ENCODE measurements at regions not wholly inside any gene's neighbourhood (a gene's known extent, or its start where the extent isn't known, plus 50 kb on each side); places are given as distances from the start of the nearest gene placed in this dataset.
"Not testable (repeated sequence)": the region's sequence is repeated elsewhere in the genome, so short reads cannot be mapped to it uniquely, and the experiment has no call there.

DNA sequence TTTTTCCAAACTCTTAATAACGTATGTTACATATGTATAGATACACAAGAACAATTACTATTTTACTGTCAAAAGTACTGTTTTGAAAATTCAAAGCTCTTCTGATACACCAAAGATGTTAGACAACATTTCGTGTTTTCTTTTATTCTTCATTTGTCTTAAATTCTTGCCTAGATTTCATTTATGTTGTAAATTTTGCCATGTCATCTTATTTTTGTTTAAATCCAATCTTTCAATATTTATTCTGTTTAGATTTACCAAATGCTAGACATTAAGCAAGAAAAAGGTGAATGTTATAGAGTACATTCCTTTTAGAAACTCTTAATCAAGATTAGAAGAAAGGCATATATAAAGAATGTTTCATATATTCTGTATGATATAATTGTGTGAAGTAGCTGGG is 876.9 kb downstream of the KCNT2 start:
- H3K27ac Mint-ChIP-seq: no peak overlapping the region
- peaks cover 2% of the 10 kb centered on the region for H3K27me3 Mint-ChIP-seq

DNA sequence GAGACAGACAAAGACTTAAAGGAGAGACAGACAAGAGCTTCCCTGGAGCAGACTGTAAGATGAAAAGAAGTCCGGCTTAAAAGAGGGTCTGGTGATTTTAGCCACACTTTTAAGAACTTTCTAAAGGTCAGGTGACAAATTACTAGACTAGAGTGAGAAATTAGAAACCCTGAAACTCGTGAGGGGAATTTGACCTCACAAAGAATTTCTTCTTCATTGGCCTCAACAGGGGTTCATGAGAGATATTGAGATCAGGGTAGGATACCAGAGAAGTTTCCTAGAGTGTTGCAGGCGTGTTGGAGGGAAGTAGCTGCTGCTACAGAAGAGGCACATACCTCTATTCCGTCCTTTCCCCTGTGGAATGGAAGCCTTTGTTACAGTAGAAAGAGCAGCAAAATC is 884.4 kb downstream of the KCNT2 start:
- no peak overlapping the region for H3K27ac Mint-ChIP-seq
- no peaks in the 10 kb centered on the region for H3K36me3 Mint-ChIP-seq
- H3K9me3 Mint-ChIP-seq: peaks cover 0 to 4% (median 2%) of the 10 kb centered on the region in 3 donors
- no peaks in the 10 kb centered on the region for H3K4me1 Mint-ChIP-seq
- no peak overlapping the region for H3K4me3 Mint-ChIP-seq
- no peaks in the 10 kb centered on the region for H3K27me3 Mint-ChIP-seq

More for the DNA sequence above, 876.9 kb downstream of the KCNT2 start:
- H3K4me3 Mint-ChIP-seq: no peak overlapping the region
- no peaks in the 10 kb centered on the region for H3K4me1 Mint-ChIP-seq
- no peaks in the 10 kb centered on the region for H3K36me3 Mint-ChIP-seq
- H3K9me3 Mint-ChIP-seq: peaks cover 0 to 2% (median 0%) of the 10 kb centered on the region in 3 donors

DNA sequence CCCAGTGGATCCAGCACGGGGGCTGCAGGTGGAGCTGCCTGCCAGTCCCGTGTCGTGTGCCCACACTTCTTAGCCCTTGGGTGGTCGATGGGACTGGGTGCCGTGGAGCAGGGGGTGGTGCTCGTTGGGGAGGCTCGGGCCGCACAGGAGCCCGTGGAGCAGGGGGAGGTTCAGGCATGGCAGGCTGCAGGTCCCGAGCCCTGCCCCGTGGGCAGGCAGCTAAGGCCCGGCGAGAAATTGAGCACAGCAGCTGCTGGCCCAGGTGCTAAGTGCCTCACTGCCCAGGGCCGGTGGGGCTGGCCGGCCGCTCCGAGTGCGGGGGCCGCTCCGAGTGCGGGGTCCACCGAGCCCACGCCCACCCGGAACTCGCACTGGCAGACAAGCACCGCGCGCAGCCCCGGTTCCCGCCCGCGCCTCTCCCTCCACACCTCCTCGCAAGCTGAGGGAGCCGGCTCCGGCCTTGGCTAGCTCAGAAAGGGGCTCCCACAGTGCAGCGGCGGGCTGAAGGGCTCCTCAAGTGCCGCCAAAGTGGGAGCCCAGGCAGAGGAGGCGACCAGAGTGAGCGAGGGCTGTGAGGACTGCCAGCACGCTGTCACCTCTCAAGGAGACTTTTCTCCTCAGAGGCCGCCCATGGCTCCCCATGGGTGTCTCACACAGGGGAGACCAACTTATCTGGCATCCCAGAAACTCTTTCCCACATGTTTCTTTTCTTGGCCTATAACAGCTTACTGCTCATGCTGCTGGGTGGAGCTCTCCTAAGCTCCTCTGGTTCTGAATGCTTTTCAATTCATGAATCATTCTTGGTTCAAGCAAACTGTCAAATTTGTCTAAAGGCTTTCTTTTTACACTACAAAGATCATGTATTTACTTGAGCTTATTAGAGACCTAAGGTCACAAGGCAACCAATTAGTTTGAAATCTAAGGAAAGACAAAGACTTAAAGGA is 885.1 kb downstream of the KCNT2 start:
- not testable (repeated sequence) for H3K9me3 Mint-ChIP-seq, H3K27ac Mint-ChIP-seq, H3K36me3 Mint-ChIP-seq, H3K4me3 Mint-ChIP-seq, H3K4me1 Mint-ChIP-seq, H3K27me3 Mint-ChIP-seq

DNA sequence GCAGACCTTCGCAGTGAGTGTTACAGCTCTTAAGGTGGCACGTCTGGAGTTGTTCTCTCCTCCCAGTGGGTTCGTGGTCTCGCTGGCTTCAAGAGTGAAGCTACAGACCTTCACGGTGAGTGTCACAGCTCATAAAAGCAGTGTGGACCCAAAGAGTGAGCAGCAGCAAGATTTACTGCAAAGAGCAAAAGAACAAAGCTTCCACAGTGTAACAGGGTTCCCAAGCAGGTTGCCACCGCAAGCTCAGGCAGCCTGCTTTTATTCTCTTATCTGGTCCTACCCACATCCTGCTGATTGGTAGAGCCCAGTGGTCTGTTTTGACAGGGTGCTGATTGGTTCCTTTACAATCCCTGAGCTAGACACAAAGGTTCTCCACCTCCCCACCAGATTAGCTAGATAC is 886.1 kb downstream of the KCNT2 start:
- H3K4me3 Mint-ChIP-seq, H3K27me3 Mint-ChIP-seq, H3K4me1 Mint-ChIP-seq, H3K9me3 Mint-ChIP-seq, H3K36me3 Mint-ChIP-seq: not testable (repeated sequence)
- H3K27ac Mint-ChIP-seq: peak overlapping the region in 1 of 3 donors; percentile 71

DNA sequence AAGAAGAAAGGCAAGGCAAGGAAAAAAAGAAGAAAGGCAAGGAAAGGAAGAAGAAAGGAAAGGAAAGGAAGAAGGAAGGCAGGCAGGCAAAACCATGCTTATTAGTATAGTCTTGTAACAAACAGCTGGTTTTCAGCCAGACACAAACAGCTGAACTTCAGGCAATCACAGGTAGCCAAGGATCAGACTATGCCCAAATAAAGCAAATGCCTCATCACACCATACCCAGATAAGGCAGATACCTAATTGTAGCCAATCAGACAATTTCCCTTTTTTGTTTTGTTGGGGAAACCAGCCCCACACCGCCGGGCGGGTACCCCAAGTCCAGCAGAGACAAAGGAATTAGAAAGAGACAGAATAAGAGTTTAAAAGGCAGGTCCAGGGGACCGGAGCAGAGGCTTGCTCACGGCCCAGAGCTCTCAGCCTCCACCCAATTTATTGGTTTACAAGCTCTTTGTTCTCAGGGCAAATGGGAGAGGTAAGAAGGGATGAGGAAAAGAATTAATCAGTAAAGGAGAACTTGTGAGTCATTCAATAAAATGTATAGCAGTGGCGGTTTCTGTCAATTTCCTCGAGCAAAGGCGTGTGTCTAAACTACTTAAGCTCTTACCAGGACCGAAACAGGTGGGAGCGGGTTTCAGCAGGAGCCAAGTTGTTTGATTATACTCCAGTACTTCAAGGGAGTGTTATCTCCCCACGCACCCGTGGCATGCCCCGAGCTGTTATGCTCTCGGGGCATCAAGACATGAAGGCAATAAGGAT is 886.8 kb downstream of the KCNT2 start:
- Mint-ChIP-seq H3K4me3 (no peak overlapping the region), H3K27ac (no peak overlapping the region), H3K4me1 (no peaks in the 10 kb centered on the region), H3K36me3 (no peaks in the 10 kb centered on the region), H3K9me3 (peaks cover 0 to 4% (median 2%) of the 10 kb centered on the region in 3 donors), H3K27me3 (no peaks in the 10 kb centered on the region)

DNA sequence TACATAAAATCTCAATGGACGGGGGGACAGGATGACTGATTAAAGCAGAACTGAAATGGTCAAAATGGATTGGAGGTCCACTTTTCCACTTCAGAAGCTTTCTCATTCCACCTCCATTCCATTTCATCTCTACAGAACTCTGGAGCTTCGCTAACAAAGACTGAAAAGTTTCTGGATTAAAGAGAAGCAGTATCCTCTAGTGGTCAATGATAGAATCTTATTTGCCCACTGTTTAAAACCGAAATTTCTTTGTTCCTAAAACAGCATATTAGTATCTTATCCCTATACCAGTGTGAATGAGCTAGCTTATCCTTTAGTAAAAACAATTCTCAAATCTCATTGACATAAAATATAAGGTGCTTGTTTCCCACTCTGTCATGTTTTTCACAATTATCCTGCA is 890.6 kb downstream of the KCNT2 start:
- Mint-ChIP-seq H3K4me1 (no peaks in the 10 kb centered on the region), H3K36me3 (no peaks in the 10 kb centered on the region), H3K9me3 (peaks cover 0 to 4% (median 2%) of the 10 kb centered on the region in 3 donors), H3K4me3 (no peak overlapping the region), H3K27ac (no peak overlapping the region), H3K27me3 (no peaks in the 10 kb centered on the region)

DNA sequence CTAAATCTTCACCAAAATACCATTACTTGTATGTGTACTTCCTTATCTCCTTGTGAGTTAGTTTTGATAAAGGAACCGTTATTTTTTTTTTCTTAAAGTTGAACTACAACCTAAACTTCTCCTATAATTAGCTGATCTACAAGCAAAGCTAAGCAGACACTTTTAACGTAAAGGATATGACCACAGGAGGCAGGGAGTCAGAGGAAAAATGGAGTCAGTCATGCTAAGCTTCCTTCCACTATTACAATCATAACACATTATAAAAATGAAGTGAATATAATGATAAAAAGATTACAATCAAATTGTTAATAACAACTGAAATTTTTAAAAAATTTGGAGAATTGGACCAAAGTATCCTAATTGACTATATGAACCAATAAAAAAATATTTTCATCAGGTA is 892.6 kb downstream of the KCNT2 start:
- Mint-ChIP-seq H3K27me3 (no peaks in the 10 kb centered on the region), H3K4me3 (no peak overlapping the region), H3K4me1 (no peaks in the 10 kb centered on the region), H3K9me3 (peaks cover 0 to 4% (median 0%) of the 10 kb centered on the region in 3 donors), H3K36me3 (no peaks in the 10 kb centered on the region), H3K27ac (no peak overlapping the region)

DNA sequence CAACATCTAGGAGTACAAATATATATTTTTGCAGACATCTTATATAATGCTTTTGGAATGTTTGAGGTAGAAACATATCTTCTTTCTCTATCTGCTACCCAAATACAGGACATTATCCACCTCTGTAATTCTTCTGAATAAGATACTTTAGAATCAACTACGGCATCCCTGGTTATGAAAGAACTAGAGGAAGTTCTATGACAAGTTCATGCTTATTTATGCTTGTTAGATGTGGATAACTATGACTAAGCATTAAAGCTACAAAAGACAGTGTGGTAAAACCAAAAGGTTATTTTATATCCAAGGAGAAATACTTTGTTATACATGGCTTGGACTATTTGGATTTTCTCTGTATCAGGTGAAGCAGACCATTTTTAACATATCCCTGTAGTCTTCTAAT is 894.0 kb downstream of the KCNT2 start:
- H3K27ac Mint-ChIP-seq: no peak overlapping the region
- H3K9me3 Mint-ChIP-seq: no peaks in the 10 kb centered on the region
- H3K4me1 Mint-ChIP-seq: no peaks in the 10 kb centered on the region
- H3K4me3 Mint-ChIP-seq: no peak overlapping the region
- H3K36me3 Mint-ChIP-seq: no peaks in the 10 kb centered on the region
- no peaks in the 10 kb centered on the region for H3K27me3 Mint-ChIP-seq

DNA sequence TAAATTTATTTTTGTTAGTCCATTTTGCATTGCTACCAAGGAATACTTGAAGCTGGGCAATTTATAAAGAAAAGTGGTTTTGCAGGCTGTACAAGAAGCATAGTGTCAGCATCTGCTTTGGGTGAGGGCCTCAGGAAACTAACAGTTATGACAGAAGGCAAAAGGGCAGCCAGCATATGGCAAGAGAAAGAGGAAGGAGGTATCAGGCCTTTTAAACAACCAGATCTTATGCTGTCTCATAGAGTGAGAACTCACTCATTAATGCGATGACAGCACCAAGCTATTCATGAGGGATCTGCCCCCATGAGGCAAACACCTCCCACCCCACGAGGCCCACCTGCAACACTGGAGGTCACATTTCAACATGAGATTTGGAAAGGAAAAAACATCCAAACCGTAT is 898.4 kb downstream of the KCNT2 start:
- Mint-ChIP-seq H3K27ac (peak overlapping the region in 1 of 3 donors; percentile 78), H3K36me3 (no peaks in the 10 kb centered on the region), H3K9me3 (peaks cover 0 to 2% (median 0%) of the 10 kb centered on the region in 3 donors), H3K4me3 (no peak overlapping the region), H3K4me1 (no peaks in the 10 kb centered on the region), H3K27me3 (no peaks in the 10 kb centered on the region)

DNA sequence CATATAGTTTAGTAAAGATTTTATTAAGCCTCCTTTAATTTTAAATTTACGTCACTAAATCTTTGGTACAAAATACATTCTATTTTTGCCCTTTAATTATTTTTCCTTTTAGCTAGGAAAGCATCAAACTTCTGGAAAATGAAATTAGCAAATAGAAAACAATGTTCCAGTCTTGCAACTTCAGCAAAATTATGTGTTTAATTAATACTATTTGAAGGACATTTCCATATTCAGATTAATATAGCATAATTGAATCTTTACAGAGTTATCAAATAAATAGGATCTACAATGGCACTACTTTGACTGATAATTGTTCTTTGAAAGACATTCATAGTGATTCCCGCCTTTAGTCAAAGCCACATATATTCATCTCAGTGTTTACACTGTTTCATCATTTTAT is 904.2 kb downstream of the KCNT2 start:
- Mint-ChIP-seq H3K27me3 (no peaks in the 10 kb centered on the region), H3K9me3 (peaks cover 0 to 2% (median 0%) of the 10 kb centered on the region in 3 donors)

DNA sequence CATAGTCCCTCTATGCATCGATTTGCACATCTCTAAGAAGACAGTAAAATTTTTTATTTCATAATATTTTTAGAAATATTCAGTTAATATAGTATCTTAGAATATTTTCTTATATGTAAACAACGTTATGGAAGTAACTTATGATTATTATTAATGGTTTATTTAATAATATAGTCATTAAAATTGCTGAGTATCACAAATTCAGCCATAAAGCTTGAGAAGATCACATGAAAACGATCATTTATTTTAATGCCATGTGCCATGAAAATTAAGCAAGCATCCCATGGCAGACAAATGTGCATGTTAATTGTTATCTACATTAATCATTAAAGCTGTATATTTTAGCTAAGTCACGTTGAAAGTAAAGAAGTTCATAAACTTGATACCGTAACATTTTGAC is 907.1 kb downstream of the KCNT2 start:
- no peak overlapping the region for H3K27ac Mint-ChIP-seq
- H3K27me3 Mint-ChIP-seq: no peaks in the 10 kb centered on the region
- H3K4me1 Mint-ChIP-seq: no peaks in the 10 kb centered on the region
- H3K36me3 Mint-ChIP-seq: no peaks in the 10 kb centered on the region
- no peaks in the 10 kb centered on the region for H3K9me3 Mint-ChIP-seq
- no peak overlapping the region for H3K4me3 Mint-ChIP-seq

More for the DNA sequence above, 904.2 kb downstream of the KCNT2 start:
- Mint-ChIP-seq H3K4me1 (no peaks in the 10 kb centered on the region), H3K4me3 (no peak overlapping the region), H3K27ac (no peak overlapping the region), H3K36me3 (no peaks in the 10 kb centered on the region)

DNA sequence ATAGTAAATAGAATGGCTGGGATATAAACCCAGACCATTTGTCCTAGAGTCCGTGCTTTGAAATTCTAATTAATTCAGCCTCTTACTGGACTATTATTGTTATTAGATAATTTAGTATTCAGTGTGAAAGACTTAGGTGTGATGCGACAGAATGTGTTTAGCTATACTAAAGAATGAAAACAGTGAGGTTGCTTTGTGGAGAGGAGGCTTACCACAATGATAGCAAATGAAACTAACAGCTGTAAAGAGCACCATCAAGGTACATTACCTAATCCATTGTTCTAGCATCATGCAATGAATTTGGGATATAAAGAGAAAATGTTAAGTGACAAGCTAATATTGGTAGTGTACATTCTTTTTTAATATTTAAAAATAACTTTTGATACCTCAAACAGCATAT is 911.1 kb downstream of the KCNT2 start:
- H3K27ac Mint-ChIP-seq: no peak overlapping the region
- no peak overlapping the region for H3K4me3 Mint-ChIP-seq
- no peaks in the 10 kb centered on the region for H3K9me3 Mint-ChIP-seq
- H3K27me3 Mint-ChIP-seq: no peaks in the 10 kb centered on the region
- no peaks in the 10 kb centered on the region for H3K4me1 Mint-ChIP-seq
- H3K36me3 Mint-ChIP-seq: no peaks in the 10 kb centered on the region

DNA sequence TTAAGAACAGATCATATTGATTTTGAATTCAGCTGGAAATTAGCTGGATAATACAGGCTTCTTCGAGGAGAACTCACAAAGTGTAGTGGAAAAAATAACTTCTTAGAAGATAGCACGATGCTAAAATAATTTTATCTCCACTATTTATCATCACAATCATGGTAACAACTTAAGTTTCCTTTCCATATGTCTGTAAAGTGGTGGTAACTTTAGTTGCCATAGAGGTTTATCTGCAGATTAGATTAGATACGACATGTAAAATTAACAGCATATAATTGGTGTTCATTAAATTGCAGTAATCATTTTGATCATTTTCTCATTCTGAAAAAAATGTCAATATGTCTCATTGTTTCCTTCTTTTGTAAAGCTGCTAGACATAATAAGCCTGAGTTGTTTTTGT is 921.5 kb downstream of the KCNT2 start:
- no peaks in the 10 kb centered on the region for H3K36me3 Mint-ChIP-seq
- H3K4me3 Mint-ChIP-seq: no peak overlapping the region
- peaks cover 0 to 1% (median 0%) of the 10 kb centered on the region in 3 donors for H3K9me3 Mint-ChIP-seq
- no peak overlapping the region for H3K27ac Mint-ChIP-seq
- no peaks in the 10 kb centered on the region for H3K27me3 Mint-ChIP-seq
- no peaks in the 10 kb centered on the region for H3K4me1 Mint-ChIP-seq

DNA sequence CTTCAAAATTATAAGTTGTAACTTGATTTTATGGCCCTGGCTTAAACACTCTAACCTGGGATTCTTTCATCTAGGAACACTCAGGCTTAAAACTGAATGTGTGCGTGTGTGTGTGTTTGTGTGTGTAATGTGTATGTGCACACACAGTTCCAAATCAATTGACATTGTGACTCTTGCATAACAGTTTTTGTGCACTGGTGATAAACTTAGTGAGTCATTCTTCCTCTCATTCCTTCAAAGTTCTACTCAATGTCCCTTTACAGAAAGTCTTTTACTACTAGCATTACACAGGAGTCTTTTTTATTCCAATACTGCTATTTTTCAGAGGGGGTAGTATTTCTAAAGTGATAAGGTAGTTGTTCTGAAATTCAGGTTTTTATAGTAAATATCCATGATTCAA is 943.6 kb downstream of the KCNT2 start:
- Mint-ChIP-seq H3K27ac (no peak overlapping the region), H3K4me1 (peaks cover 0 to 2% (median 0%) of the 10 kb centered on the region in 3 donors), H3K4me3 (no peak overlapping the region), H3K27me3 (no peaks in the 10 kb centered on the region), H3K36me3 (no peaks in the 10 kb centered on the region), H3K9me3 (peaks cover 0 to 3% (median 3%) of the 10 kb centered on the region in 3 donors)

DNA sequence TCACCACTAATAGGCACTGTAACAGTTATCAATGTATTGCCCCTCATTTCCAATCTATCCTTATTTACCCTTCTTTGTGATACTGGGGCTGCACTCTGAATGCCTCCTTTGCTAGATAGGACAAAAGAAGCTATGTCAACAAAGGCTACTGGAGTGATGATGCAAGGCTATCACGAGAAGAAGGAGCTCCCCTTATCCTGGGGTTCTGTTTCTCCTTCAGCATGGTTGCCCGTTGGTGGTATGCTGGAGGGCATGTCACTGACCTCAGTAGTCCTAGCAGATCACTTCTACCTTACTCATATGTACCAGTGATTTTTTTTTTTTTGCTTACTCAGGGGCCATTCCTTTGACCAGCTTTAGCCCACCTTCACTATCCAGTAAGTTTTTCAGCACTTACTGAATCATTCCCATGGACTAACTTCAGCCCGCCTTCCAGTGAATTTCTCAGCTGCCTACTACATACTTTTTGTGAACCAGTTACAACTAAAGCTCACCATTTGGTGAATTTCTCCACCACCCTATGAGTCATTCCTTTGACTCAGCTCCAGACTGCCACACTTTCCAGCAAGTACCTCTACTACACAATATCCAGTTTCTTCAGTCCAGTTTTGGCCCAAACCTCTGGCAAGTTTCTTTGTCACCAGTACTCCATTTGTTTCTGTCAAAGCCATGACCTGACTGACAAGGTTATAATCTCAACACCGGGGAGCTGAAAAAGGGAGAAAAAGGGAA is 944.5 kb downstream of the KCNT2 start:
- Mint-ChIP-seq H3K36me3 (no peaks in the 10 kb centered on the region), H3K9me3 (peaks cover 0 to 3% (median 3%) of the 10 kb centered on the region in 3 donors), H3K4me1 (peaks cover 0 to 2% (median 0%) of the 10 kb centered on the region in 3 donors), H3K4me3 (no peak overlapping the region), H3K27ac (no peak overlapping the region), H3K27me3 (no peaks in the 10 kb centered on the region)
